HepG2 (cell line): ENCODE measurements at regions not wholly inside any gene's neighbourhood (a gene's known extent, or its start where the extent isn't known, plus 50 kb on each side); places are given as distances from the start of the nearest gene placed in this dataset.

ENCODE experiments used
- ATAC-seq: fragments of 200-7000 bp; cut with Tn5 transposase; 3 replicates; pipeline ENCODE4 v1.9.1; 2020; ENCODE audit warnings: mild to moderate bottlenecking, moderate library complexity
- BruUV-seq: library from RNA; stranded (reverse); fragments of 400-500 nt; replicated peaks from 2 replicates; lab custom pipeline; 2021; lab: Mats Ljungman, UMichigan
- CTCF ChIA-PET: fragments of 300-600 bp; formaldehyde crosslinking; extraction: SDS; loops from one replicate; lab custom pipeline; 2021; ENCODE audit warnings: low total read pairs, inconsistent platforms, low intra/inter-chr PET ratio; lab: Yijun Ruan, JAX
- POLR2A ChIA-PET: fragments of 350-600 bp; sonication (Branson Sonifier 250); formaldehyde crosslinking; loops from one replicate; lab custom pipeline; 2020; ENCODE audit warnings: antibody characterized with exemption, inconsistent platforms; lab: Yijun Ruan, JAX
- DNase-seq: peaks from one replicate; pipeline ENCODE4 v3.0.0-alpha.2; 2015; ENCODE audit warnings: low spot score
- FAIRE-seq: peaks from 3 replicates; lab custom pipeline; 2011; peaks lifted over from hg19 to GRCh38; lab: Jason Lieb, UNC
- H2AFZ ChIP-seq: one replicate; pipeline ENCODE4 v1.6.1; 2011; ENCODE audit warnings: low read length, inconsistent platforms
- H3K27ac ChIP-seq: fragments of 300-600 bp; 3 replicates; pipeline ENCODE4 v1.8.0; 2011; ENCODE audit warnings: mixed run types, mild to moderate bottlenecking, mixed read lengths, low read length, inconsistent platforms; ENCODE audit not compliant: insufficient read depth; ENCODE audit errors: extremely low read length
- H3K27me3 ChIP-seq, 2 experiments: fragments of 200-600 bp in 1 of 2; 2 replicates in 1 of 2; 3 replicates in 1 of 2; pipeline versions ENCODE4 v1.6.0 to v1.8.0; 2011; ENCODE audit warnings: low read length in 2 of 2, mild to moderate bottlenecking in 2 of 2, moderate library complexity in 2 of 2, inconsistent platforms in 1 of 2; ENCODE audit not compliant: insufficient read depth in 2 of 2, control insufficient read depth in 1 of 2
- H3K36me3 ChIP-seq, 2 experiments: fragments of 200-600 bp in 1 of 2; replicated peaks in 1 of 2; 2 replicates in 1 of 2; 3 replicates in 1 of 2; pipeline versions ENCODE4 v1.5.1 to v1.8.0; 2011; ENCODE audit warnings: low read length in 2 of 2, inconsistent platforms in 1 of 2; ENCODE audit not compliant: insufficient read depth in 2 of 2, control insufficient read depth in 1 of 2
- H3K4me1 ChIP-seq: 2 replicates; pipeline ENCODE4 v1.5.1; 2012; ENCODE audit warnings: low read length, inconsistent platforms; ENCODE audit not compliant: insufficient read depth
- H3K4me2 ChIP-seq: 2 replicates; pipeline ENCODE4 v1.6.0; 2011; ENCODE audit warnings: low read depth, low read length, inconsistent platforms
- H3K4me3 ChIP-seq, 3 experiments: fragments of 200-600 bp in 1 of 3; sonication (generic), shearing (Covaris generic) in 1 of 3; replicated peaks in 1 of 3; 2 replicates each; pipeline ENCODE4 v1.5.1; 2011 to 2016; ENCODE audit warnings: low read length in 3 of 3, inconsistent platforms in 2 of 3, low read depth in 2 of 3, mild to moderate bottlenecking in 2 of 3, control low read depth in 1 of 3, mixed read lengths in 1 of 3; ENCODE audit not compliant: insufficient read depth in 1 of 3
- H3K79me2 ChIP-seq: one replicate; pipeline ENCODE4 v1.6.1; 2011; ENCODE audit warnings: low read length, inconsistent platforms; ENCODE audit not compliant: insufficient read depth
- H3K9ac ChIP-seq: 2 replicates; pipeline ENCODE4 v1.6.0; 2011; ENCODE audit warnings: mild to moderate bottlenecking, low read depth, low read length, inconsistent platforms; ENCODE audit not compliant: insufficient read depth
- H3K9me3 ChIP-seq: 2 replicates; pipeline ENCODE4 v1.5.1; 2012; ENCODE audit warnings: mild to moderate bottlenecking, low read length
- H4K20me1 ChIP-seq: 2 replicates; pipeline ENCODE4 v1.6.0; 2011; ENCODE audit warnings: inconsistent platforms, mild to moderate bottlenecking, low read length, moderate library complexity; ENCODE audit not compliant: insufficient read depth
- ELF4 ChIP-seq: sonication (generic); formaldehyde crosslinking; IDR thresholded peaks from 2 replicates; pipeline ENCODE4 v1.5.0; 2020; ENCODE audit warnings: missing genetic modification reagents, mild to moderate bottlenecking, moderate library complexity, borderline replicate concordance
- FOXP1 ChIP-seq, 2 experiments: fragments of 450-650 bp in 1 of 2; IDR thresholded peaks; 2 replicates each; pipeline ENCODE4 v1.6.1; 2017 to 2018; ENCODE audit warnings: antibody characterized with exemption in 1 of 2
- MEIS1 ChIP-seq: sonication (generic); formaldehyde crosslinking; IDR thresholded peaks from 2 replicates; pipeline ENCODE4 v1.9.0; 2021; ENCODE audit warnings: mild to moderate bottlenecking, missing genetic modification reagents, moderate library complexity, borderline replicate concordance
- MIER3 ChIP-seq: IDR thresholded peaks from 2 replicates; pipeline ENCODE4 v1.6.1; 2016; ENCODE audit warnings: missing compliant biosample characterization, borderline replicate concordance
- MYC ChIP-seq: sonication (generic); formaldehyde crosslinking; IDR thresholded peaks from 2 replicates; pipeline ENCODE4 v1.9.0; 2021; ENCODE audit warnings: missing genetic modification reagents, borderline replicate concordance
- NFIB ChIP-seq: sonication (generic); formaldehyde crosslinking; IDR thresholded peaks from 2 replicates; pipeline ENCODE4 v1.9.0; 2021; ENCODE audit warnings: missing genetic modification reagents, mild to moderate bottlenecking, borderline replicate concordance
- SCMH1 ChIP-seq: sonication (generic); formaldehyde crosslinking; IDR thresholded peaks from 2 replicates; pipeline ENCODE4 v1.9.0; 2021; ENCODE audit warnings: missing genetic modification reagents, mild to moderate bottlenecking, borderline replicate concordance
- ZFP36L1 ChIP-seq: sonication (generic); formaldehyde crosslinking; IDR thresholded peaks from 2 replicates; pipeline ENCODE4 v1.8.0; 2022; ENCODE audit warnings: mild to moderate bottlenecking, missing genetic modification reagents, moderate library complexity
- ZNF124 ChIP-seq: sonication (generic); formaldehyde crosslinking; IDR thresholded peaks from 2 replicates; pipeline ENCODE4 v1.4.0; 2020; ENCODE audit warnings: missing genetic modification reagents
- ZNF275 ChIP-seq: sonication (generic); formaldehyde crosslinking; IDR thresholded peaks from 2 replicates; pipeline ENCODE4 v1.8.0; 2022; ENCODE audit warnings: missing genetic modification reagents, mild to moderate bottlenecking, inconsistent platforms, borderline replicate concordance
- ZNF318 ChIP-seq: sonication (generic); formaldehyde crosslinking; IDR thresholded peaks from 2 replicates; pipeline ENCODE4 v1.4.0; 2020; ENCODE audit warnings: mild to moderate bottlenecking, missing genetic modification reagents
- ZNF484 ChIP-seq: sonication (generic); formaldehyde crosslinking; IDR thresholded peaks from 2 replicates; pipeline ENCODE4 v1.5.1; 2020; ENCODE audit warnings: mild to moderate bottlenecking, low read depth, missing genetic modification reagents, borderline replicate concordance
- ZNF878 ChIP-seq: sonication (generic); formaldehyde crosslinking; IDR thresholded peaks from 2 replicates; pipeline ENCODE4 v1.8.1; 2023; ENCODE audit warnings: mild to moderate bottlenecking, missing genetic modification reagents, moderate library complexity
- WGBS: methylation state at CpG from one replicate; pipeline ENCODE4 v1.1.6; 2017; ENCODE audit warnings: low lambda C conversion rate; 5-methylcytosine and 5-hydroxymethylcytosine counted together
- in situ Hi-C: cut with HindIII; loops from 2 replicates; pipeline ENCODE4 v1.10.0; 2017; ENCODE audit warnings: low pct_unique_long_range_greater_than_20kb; ENCODE audit not compliant: extremely low pct_ligation_motif_present
- intact Hi-C: fragments of 100-400 bp; cut with micrococcal nuclease; formaldehyde crosslinking; loops from one replicate; pipeline ENCODE4 v1.10.0; 2022; ENCODE audit not compliant: unreplicated experiment

- no peak overlapping the region for H2AFZ ChIP-seq
- H3K4me3 ChIP-seq, result no peak overlapping the region
- no peak overlapping the region for H3K27ac ChIP-seq
- ChIA-PET POLR2A (no interaction called here), CTCF (no interaction called here)
- H3K9me3 ChIP-seq, result no peaks in the 10 kb centered on the region
- intact Hi-C loops (no loop called here), in situ Hi-C loops (no loop called here)
- H3K36me3 ChIP-seq, result no peaks in the 10 kb centered on the region
- H3K9ac ChIP-seq, result no peak overlapping the region
- H4K20me1 ChIP-seq, result no peaks in the 10 kb centered on the region
- WGBS, result 59% methylated on average over 2 of the region's 2 CpGs
- FAIRE-seq, result no peak
- no peak for DNase-seq
- H3K4me2 ChIP-seq, result no peak overlapping the region
- no peaks in the 10 kb centered on the region for H3K27me3 ChIP-seq
- no peaks in the 10 kb centered on the region for H3K4me1 ChIP-seq
- no TSS peak for BruUV-seq
- TF ChIP-seq NFIB (CRISPR knock-in tag) (no peak), MIER3 (CRISPR knock-in tag) (no peak), ZNF124 (CRISPR knock-in tag) (no peak), ZNF878 (CRISPR knock-in tag) (no peak), ZNF275 (CRISPR knock-in tag) (no peak), SCMH1 (CRISPR knock-in tag) (no peak), MEIS1 (no peak), ZNF484 (CRISPR knock-in tag) (no peak), FOXP1 (IDR thresholded peaks at IDR 0.05) (no peak), FOXP1 (CRISPR knock-in tag; IDR thresholded peaks at IDR 0.05) (no peak), ZNF318 (CRISPR knock-in tag) (no peak), MYC (CRISPR knock-in tag) (no peak), ZFP36L1 (no peak), ELF4 (CRISPR knock-in tag) (no peak)
- no peak for ATAC-seq
- H3K79me2 ChIP-seq, result no peaks in the 10 kb centered on the region
Measured at GRCh38 chr1:229825042-229825441, 199.0 kb downstream of the URB2 start.
